Endothelial cell of umbilical vein (primary cell): ENCODE measurements at regions not wholly inside any gene's neighbourhood (a gene's known extent, or its start where the extent isn't known, plus 50 kb on each side); places are given as distances from the start of the nearest gene placed in this dataset.

Source experiments
- BruUV-seq: library from RNA; stranded (reverse); fragments of 400-500 nt; replicated peaks from 2 replicates; lab custom pipeline; 2021; lab: Mats Ljungman, UMichigan
- CTCF ChIA-PET: fragments of 300-600, 350-600 bp; sonication (Branson Sonifier 250); formaldehyde crosslinking; loops from one replicate; lab custom pipeline; 2021; ENCODE audit warnings: antibody characterized with exemption, inconsistent platforms; lab: Charles Lee
- POLR2A ChIA-PET: fragments of 300-600, 350-600 bp; sonication (Branson Sonifier 250); formaldehyde crosslinking; loops from one replicate; lab custom pipeline; 2021; ENCODE audit warnings: antibody characterized with exemption, inconsistent platforms; lab: Charles Lee
- DNase-seq: peaks from one replicate; pipeline ENCODE4 v3.0.0-alpha.2; 2011; ENCODE audit warnings: low read depth, low spot score
- FAIRE-seq: peaks from 2 replicates; lab custom pipeline; 2011; peaks lifted over from hg19 to GRCh38; lab: Jason Lieb, UNC
- H2AFZ ChIP-seq: 2 replicates; pipeline ENCODE4 v1.6.0; 2012; ENCODE audit warnings: low read depth, low read length, control low read depth, inconsistent platforms
- H3K27ac ChIP-seq: 2 replicates; pipeline ENCODE4 v1.5.1; 2011; ENCODE audit warnings: low read depth, mild to moderate bottlenecking, control low read depth, low read length, moderate library complexity; ENCODE audit not compliant: insufficient read depth
- H3K27me3 ChIP-seq, 2 experiments: 2 replicates each; pipeline versions ENCODE4 v1.6.0 to v1.6.1; 2011; ENCODE audit warnings: low read length in 2 of 2, mixed read lengths in 1 of 2; ENCODE audit not compliant: control insufficient read depth in 2 of 2, insufficient read depth in 2 of 2
- H3K36me3 ChIP-seq, 2 experiments: 2 replicates in 1 of 2; 3 replicates in 1 of 2; pipeline ENCODE4 v1.5.1; 2011; ENCODE audit warnings: low read length in 2 of 2, mild to moderate bottlenecking in 1 of 2, moderate library complexity in 1 of 2; ENCODE audit not compliant: control insufficient read depth in 2 of 2, insufficient read depth in 2 of 2; ENCODE audit errors: extremely low read depth in 1 of 2
- H3K4me1 ChIP-seq: 3 replicates; pipeline ENCODE4 v1.5.1; 2011; ENCODE audit warnings: mild to moderate bottlenecking, low read length; ENCODE audit not compliant: control insufficient read depth, insufficient read depth; ENCODE audit errors: extremely low read depth
- H3K4me2 ChIP-seq: 2 replicates; pipeline ENCODE4 v1.6.1; 2011; ENCODE audit warnings: low read length, control low read depth, mixed read lengths; ENCODE audit not compliant: insufficient read depth
- H3K4me3 ChIP-seq, 3 experiments: fragments of 200-600 bp in 1 of 3; sonication (generic), shearing (Covaris generic) in 1 of 3; replicated peaks in 1 of 3; 2 replicates each; pipeline ENCODE4 v1.5.1; 2011 to 2016; ENCODE audit warnings: control low read depth in 3 of 3, low read length in 3 of 3, mild to moderate bottlenecking in 2 of 3, inconsistent platforms in 1 of 3, low read depth in 1 of 3, moderate library complexity in 1 of 3; ENCODE audit not compliant: insufficient read depth in 1 of 3
- H3K79me2 ChIP-seq: 2 replicates; pipeline ENCODE4 v1.6.0; 2012; ENCODE audit warnings: low read length, inconsistent platforms; ENCODE audit not compliant: control insufficient read depth, insufficient read depth
- H3K9ac ChIP-seq: replicated peaks from 2 replicates; pipeline ENCODE3; 2011; ENCODE audit warnings: low read length, control low read depth; ENCODE audit not compliant: insufficient read depth; ENCODE audit errors: extremely low read depth
- H3K9me1 ChIP-seq: replicated peaks from 3 replicates; pipeline ENCODE4 v1.6.0; 2011; ENCODE audit warnings: mild to moderate bottlenecking, low read length; ENCODE audit not compliant: control insufficient read depth, insufficient read depth; ENCODE audit errors: extremely low read depth
- H3K9me3 ChIP-seq: replicated peaks from 2 replicates; pipeline ENCODE4 v1.5.1; 2012; ENCODE audit warnings: low read length, inconsistent platforms; ENCODE audit not compliant: control insufficient read depth, insufficient read depth
- H4K20me1 ChIP-seq: replicated peaks from 2 replicates; pipeline ENCODE3; 2011; ENCODE audit warnings: mild to moderate bottlenecking, low read length; ENCODE audit not compliant: control insufficient read depth, insufficient read depth; ENCODE audit errors: extremely low read depth
- EZH2 ChIP-seq: IDR thresholded peaks from 2 replicates; pipeline ENCODE4 v1.6.1; 2012; ENCODE audit warnings: borderline replicate concordance, low read depth, mild to moderate bottlenecking, moderate library complexity, low read length, inconsistent platforms; ENCODE audit not compliant: severe bottlenecking
- FOS ChIP-seq: IDR thresholded peaks from 2 replicates; pipeline ENCODE4 v1.6.1; 2011; ENCODE audit warnings: mild to moderate bottlenecking, low read length, moderate library complexity, borderline replicate concordance; ENCODE audit not compliant: insufficient read depth
- GATA2 ChIP-seq: IDR thresholded peaks from 2 replicates; pipeline ENCODE4 v1.7.0; 2011; ENCODE audit warnings: low read depth, mild to moderate bottlenecking, moderate library complexity, mixed read lengths, low read length; ENCODE audit not compliant: insufficient read length, insufficient read depth
- JUN ChIP-seq: IDR thresholded peaks from 2 replicates; pipeline ENCODE4 v1.6.1; 2011; ENCODE audit warnings: borderline replicate concordance, low read depth; ENCODE audit not compliant: insufficient read length, insufficient read depth
- MYC ChIP-seq: IDR thresholded peaks from one replicate; pipeline ENCODE4 v1.6.1; 2011; ENCODE audit warnings: mild to moderate bottlenecking, low read depth, low read length
- POLR2A ChIP-seq: IDR thresholded peaks from 2 replicates; pipeline ENCODE4 v1.6.1; 2012; ENCODE audit warnings: low read depth, mild to moderate bottlenecking, control low read depth, low read length
- POLR2AphosphoS5 ChIP-seq: IDR thresholded peaks from 2 replicates; pipeline ENCODE4 v1.6.1; 2012; ENCODE audit warnings: low read depth, mild to moderate bottlenecking, control low read depth, low read length, moderate library complexity; ENCODE audit not compliant: insufficient read depth
- dilution Hi-C: fragments of 300-500 bp; cut with MboI; formaldehyde crosslinking; loops from one replicate; pipeline ENCODE4 v1.15.0; 2019; ENCODE audit warnings: low sequenced_read_pairs; ENCODE audit not compliant: extremely low pct_ligation_motif_present
- intact Hi-C: fragments of 100-400 bp; cut with micrococcal nuclease; formaldehyde crosslinking; loops from one replicate; pipeline ENCODE4 v1.10.0; 2022
- TF ChIP-seq, protein P1 (sequence below), 2 donors: IDR thresholded peaks; 1 replicate in 1 of 2; 2 replicates in 1 of 2; pipeline ENCODE4 v1.5.1; 2011; ENCODE audit warnings: low read length in 2 of 2, mild to moderate bottlenecking in 2 of 2, moderate library complexity in 2 of 2, control low read depth in 1 of 2, inconsistent platforms in 1 of 2, low read depth in 1 of 2; ENCODE audit not compliant: insufficient read depth in 1 of 2; ENCODE audit errors: extremely low read depth in 1 of 2
- TF ChIP-seq, protein P2 (sequence below): IDR thresholded peaks from 2 replicates; pipeline ENCODE4 v1.6.1; 2011; ENCODE audit not compliant: insufficient read depth, insufficient read length

DNA sequence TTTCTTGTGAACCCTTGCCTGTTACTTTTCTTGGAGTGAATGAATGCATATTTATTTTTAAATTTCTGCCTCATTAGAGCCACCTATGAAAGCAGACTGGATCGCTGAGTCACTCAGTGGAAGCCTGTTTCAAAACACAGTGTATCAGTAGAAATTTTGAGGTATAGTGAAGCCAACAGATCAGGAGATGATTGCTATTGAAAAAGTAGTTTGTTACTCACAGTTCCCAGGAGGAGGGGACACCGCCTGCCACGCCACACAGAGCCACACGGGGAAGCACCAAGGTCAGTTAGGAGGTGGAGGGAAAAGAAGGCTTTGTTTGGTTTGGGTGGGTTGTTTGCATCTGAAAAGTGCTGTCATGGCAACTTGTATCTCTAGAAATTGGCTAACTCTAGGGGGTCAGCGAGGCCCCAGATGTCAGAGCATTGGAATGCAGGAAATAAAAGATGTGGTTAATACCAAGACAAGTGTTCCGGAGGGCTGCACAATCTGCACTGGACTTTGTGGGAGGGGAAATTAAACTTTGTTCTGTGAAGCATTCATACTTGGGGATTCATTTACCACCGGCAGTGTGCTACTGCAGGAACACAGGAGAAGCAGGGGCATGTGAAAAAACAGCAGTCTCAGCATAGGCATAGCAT, 106.4 kb upstream of the SDK1 start:
- Histone ChIP-seq H4K20me1 (no peaks in the 10 kb centered on the region), H3K27ac (peak overlapping the region; percentile 69), H3K27me3 (no peaks in the 10 kb centered on the region), H3K9me3 (no peaks in the 10 kb centered on the region), H3K9me1 (no peaks in the 10 kb centered on the region), H3K4me1 (peaks cover 12% of the 10 kb centered on the region), H2AFZ (peak overlapping the region; percentile 17), H3K36me3 (no peaks in the 10 kb centered on the region), H3K4me2 (no peak overlapping the region), H3K9ac (peak overlapping the region; percentile 59), H3K79me2 (no peaks in the 10 kb centered on the region), H3K4me3 (no peak overlapping the region)
- peak; percentile 85 for FAIRE-seq
- dilution Hi-C loops (no loop called here), intact Hi-C loops (no loop called here)
- TF ChIP-seq GATA2 (no peak), FOS (peak; percentile 40), POLR2A (no peak), MYC (no peak), JUN (peak; percentile 51), EZH2 (no peak), POLR2AphosphoS5 (peak; percentile 17)
- TF ChIP-seq, protein P1, sequence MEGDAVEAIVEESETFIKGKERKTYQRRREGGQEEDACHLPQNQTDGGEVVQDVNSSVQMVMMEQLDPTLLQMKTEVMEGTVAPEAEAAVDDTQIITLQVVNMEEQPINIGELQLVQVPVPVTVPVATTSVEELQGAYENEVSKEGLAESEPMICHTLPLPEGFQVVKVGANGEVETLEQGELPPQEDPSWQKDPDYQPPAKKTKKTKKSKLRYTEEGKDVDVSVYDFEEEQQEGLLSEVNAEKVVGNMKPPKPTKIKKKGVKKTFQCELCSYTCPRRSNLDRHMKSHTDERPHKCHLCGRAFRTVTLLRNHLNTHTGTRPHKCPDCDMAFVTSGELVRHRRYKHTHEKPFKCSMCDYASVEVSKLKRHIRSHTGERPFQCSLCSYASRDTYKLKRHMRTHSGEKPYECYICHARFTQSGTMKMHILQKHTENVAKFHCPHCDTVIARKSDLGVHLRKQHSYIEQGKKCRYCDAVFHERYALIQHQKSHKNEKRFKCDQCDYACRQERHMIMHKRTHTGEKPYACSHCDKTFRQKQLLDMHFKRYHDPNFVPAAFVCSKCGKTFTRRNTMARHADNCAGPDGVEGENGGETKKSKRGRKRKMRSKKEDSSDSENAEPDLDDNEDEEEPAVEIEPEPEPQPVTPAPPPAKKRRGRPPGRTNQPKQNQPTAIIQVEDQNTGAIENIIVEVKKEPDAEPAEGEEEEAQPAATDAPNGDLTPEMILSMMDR (IDR thresholded peaks at IDR 0.05; ENCODE audit: extremely low read depth in 1 of 2, insufficient read depth in 1 of 2, low read depth in 1 of 2, low read length in 2 of 2), result peak in 1 of 2 donors; percentile 22
- TF ChIP-seq, protein P2, sequence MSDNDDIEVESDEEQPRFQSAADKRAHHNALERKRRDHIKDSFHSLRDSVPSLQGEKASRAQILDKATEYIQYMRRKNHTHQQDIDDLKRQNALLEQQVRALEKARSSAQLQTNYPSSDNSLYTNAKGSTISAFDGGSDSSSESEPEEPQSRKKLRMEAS, result no peak
- no TSS peak for BruUV-seq
- ChIA-PET CTCF (no interaction called here), POLR2A (no interaction called here)
- DNase-seq, result peak; percentile 76
